CD1c-positive myeloid dendritic cell (primary cell): ENCODE measurements at regions not wholly inside any gene's neighbourhood (a gene's known extent, or its start where the extent isn't known, plus 50 kb on each side); places are given as distances from the start of the nearest gene placed in this dataset.
"Not testable (repeated sequence)": the region's sequence is repeated elsewhere in the genome, so short reads cannot be mapped to it uniquely, and the experiment has no call there.

Experiments used
- DNase-seq: peaks from one replicate; pipeline ENCODE4 v3.0.0-alpha.2; 2016; ENCODE audit errors: extremely low spot score

DNA sequence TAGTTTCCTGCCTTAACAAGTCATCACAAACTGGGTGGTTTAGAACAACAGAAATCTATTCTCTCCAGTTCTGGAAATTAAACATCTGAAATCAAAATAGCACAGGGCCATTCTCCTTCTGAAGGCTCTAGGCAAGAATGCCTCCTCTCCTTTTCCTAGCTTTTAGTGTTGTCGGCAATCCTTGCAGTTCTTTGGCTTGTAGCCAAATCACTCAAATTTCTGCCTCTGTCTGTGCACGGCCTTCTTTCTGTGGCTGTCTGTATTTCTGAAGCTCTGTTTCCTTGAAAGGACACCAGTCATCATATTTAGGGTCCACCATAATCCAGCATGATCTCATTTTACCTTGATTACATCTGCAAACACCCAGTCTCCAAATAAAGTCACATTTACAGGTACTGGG, 795.5 kb downstream of the METTL15 start:
- DNase-seq: no peak

DNA sequence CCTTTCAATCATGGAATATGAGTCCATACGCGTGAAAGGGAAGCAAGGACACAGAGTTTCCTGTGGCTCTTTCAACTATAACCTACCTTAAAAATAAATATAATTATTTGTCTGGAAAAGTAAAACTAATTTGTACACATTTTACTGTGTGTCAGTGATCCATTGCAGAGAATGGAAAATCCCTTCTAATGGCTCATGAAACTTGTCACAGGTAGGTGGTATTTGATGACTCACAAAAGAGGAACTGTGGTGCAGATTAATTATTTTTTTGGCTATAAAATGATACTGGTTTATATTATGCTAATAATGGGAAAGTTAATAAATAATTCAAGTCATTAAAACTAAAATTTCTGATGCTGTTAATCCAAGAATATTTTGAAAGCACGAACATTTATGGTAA, 792.2 kb downstream of the METTL15 start:
- DNase-seq: no peak

- no peak for DNase-seq
These were observed 791.5 kb downstream of the METTL15 start for GRCh38 chr11:28899706-28900105.

GRCh38 chr11:28890601-28891040, 782.4 kb downstream of the METTL15 start:
- DNase-seq: not testable (repeated sequence)

GRCh38 chr11:28887681-28888080, 779.5 kb downstream of the METTL15 start:
- DNase-seq: no peak

DNA sequence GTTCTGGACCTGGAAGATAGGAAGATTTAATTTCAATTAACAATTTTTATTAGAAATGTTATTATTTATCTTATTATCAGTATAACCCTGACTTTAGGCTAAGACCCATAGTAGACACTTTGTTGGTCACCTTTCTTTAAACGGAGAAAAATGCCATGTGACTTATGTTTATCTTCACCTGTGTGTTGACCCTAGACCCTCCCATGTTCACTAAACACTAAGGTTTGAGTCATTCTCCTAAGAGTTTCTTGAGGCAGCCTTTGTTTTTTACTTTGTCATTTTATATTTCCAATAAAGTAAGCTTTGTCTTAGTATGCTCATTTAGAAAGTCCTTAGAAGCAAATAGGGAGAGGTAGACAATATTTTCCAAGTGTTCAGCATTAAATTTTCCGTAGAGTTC, 771.7 kb downstream of the METTL15 start:
- no peak for DNase-seq

- no peak for DNase-seq
These were observed 769.8 kb downstream of the METTL15 start for GRCh38 chr11:28878025-28878424.

GRCh38 chr11:28877340-28877739, 769.2 kb downstream of the METTL15 start:
- DNase-seq: no peak

GRCh38 chr11:28874706-28875105, 766.5 kb downstream of the METTL15 start:
- DNase-seq: no peak

- no peak for DNase-seq
These were observed 762.9 kb downstream of the METTL15 start for GRCh38 chr11:28871090-28871489.

DNA sequence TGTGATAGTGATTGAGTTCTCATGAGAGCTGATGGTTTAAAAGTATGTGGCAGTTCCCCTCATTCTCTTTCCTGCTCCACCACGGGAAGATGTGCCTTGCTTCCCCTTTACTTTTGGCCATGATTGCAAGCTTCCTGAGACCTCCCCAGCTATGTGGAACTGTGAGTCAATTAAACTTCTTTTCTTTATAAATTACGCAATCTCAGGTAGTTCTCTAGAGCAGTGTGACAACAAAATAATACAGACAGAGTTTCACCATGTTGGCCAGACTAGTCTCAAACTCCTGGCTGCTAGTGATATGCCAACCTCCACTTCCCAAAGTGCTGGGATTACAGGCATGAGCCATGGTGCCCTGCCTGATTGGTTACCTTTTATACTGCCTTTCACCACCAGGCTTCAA, 755.2 kb downstream of the METTL15 start:
- no peak for DNase-seq

GRCh38 chr11:28860893-28861292, 752.7 kb downstream of the METTL15 start:
- DNase-seq: no peak

DNA sequence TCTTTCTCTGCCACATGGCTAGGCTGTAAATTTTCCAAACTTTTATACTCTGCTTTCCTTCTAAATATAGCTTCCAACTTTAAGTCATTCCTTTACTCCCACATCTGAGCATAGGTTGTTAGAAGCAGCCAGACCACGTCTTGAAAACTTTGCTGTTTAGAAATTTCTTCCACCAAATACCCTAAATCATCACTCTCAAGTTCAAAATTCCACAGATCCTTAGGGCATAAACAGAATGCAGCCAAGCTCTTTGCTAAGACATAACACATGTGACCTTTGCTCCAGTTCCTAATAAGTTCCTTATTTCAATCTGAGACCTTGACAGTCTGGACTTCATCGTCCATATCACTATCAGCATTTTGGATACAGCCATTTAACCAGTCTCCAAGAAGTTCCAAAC, 749.9 kb downstream of the METTL15 start:
- no peak for DNase-seq

- no peak for DNase-seq
These were observed 740.9 kb downstream of the METTL15 start for GRCh38 chr11:28849053-28849452.

DNA sequence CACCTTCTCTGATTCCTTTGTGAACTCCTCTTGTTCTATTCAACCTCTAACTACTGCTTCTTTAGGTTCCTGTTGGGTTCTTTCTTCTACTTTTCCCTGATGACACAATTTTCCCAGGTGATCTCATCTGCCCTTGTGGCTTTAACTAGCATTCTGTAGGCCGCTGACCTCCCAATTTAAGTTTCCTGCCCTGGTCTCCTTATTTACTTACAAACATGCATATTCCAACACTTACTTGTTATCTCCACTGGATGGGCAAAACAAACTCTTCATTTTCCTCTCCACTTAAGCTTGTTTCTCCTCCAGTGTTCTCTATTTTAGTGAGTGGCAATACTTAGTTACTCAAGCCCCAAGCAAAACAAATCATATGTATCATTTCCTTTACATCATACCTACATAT, 734.5 kb downstream of the METTL15 start:
- no peak for DNase-seq

DNA sequence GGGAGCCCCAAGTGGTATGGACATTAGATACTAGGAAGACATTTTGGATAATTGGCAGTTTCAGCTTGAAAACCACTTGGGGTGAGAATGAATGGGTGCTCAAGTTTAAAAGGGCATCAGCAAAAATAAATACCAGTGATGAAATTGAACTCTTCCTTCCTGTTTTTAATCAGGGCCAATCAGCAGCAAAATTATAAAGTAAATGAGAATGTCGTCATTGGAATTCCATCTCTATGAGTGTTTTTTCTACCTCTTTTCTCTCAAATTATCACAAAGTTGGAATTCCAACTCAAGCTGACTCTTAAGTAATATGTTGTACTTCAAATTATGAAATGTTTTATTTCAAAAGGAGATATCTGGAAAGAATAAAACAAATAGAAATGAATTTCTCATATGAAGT, 730.6 kb downstream of the METTL15 start:
- DNase-seq: no peak

GRCh38 chr11:28837599-28837998, 729.4 kb downstream of the METTL15 start:
- DNase-seq: no peak

DNA sequence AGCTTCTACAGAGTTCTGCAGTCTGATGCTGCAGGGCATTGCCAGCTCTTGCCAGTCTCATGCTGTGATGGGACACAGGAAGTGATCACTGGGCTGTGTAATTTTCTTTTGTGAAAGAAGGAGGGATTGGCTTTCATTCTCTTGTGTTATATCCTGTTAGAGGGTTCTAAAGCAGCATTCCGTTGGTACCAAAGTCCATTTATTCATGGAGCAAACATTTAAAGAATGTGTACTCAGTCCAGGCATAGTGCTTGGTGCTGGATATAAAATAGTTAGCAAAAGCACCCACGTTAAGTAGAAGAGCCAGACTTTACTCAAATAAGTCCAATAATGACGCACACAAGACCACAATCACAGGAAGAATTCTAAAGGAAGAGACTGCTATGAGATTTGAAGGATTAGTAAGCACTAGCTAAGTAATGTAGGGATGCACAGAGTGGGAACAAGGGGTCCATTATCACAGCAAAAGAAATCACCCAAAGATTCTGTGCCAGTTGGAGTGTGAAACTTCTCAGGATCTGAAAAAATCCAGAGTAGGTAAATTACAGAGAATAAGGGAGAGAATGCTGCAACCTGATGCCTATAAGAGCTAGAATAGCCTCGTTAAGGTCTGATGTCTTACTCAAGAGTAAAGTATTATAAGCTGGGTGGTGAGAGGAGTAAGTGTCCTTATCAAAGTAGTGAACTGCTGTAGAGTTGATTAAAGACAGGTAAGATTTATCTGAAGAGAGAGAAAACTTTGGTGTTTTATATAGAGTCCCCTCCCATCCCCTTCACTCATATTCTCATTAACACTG, 728.3 kb downstream of the METTL15 start:
- no peak for DNase-seq

GRCh38 chr11:28835790-28836189, 727.6 kb downstream of the METTL15 start:
- DNase-seq: no peak

DNA sequence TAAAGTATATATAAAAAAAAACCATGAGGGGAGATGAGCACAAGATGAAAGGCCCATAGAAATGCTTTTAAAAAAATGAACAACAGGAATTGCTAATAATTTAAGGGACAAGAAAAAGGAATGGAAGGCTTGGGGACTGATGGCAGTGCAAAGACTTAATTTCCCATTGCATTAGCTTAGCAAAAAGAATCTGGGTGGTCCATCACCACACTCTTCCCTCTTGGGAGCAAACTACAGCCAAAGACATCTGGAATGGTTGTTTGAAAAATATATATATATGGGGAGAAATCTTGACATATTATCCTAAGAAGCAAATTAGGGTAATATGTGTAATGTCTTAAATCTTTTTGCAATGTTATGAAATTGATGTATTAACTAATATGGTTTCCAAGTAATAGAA, 727.1 kb downstream of the METTL15 start:
- DNase-seq: no peak

GRCh38 chr11:28834877-28835276, 726.7 kb downstream of the METTL15 start:
- DNase-seq: no peak

GRCh38 chr11:28833670-28834069, 725.5 kb downstream of the METTL15 start:
- no peak for DNase-seq

DNA sequence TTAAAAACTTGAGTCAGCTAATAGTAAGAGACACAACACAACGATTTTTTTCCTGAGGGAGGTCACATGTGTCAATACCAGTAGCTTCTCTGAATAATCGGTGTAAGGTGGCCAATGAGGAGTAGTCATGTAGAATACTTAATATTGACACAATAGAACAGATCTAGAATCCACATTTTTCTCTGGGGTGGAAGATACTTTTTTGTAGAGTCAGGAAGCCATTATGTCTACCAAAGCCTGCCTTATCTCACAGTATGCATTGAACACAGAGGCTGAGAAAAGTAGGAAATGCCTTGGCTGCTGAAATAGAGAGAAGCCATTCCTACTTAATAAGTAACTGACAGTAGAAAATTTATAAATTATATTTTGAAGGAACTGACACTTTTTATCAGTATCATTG, 725.0 kb downstream of the METTL15 start:
- DNase-seq: no peak

- no peak for DNase-seq
These were observed 718.6 kb downstream of the METTL15 start for GRCh38 chr11:28826807-28827206.
